ENCODE measurements at regions not wholly inside any gene's neighbourhood (a gene's known extent, or its start where the extent isn't known, plus 50 kb on each side); places are given as distances from the start of the nearest gene placed in this dataset.
"Not testable (repeated sequence)": the region's sequence is repeated elsewhere in the genome, so short reads cannot be mapped to it uniquely, and the experiment has no call there.

GRCh38 chr9:67109859-67110258, 117.5 kb upstream of the SPATA31A3 start:
- not testable (repeated sequence) for TF ChIP-seq CTCF, EP300, POLR2AphosphoS5, POLR2A (IDR thresholded peaks at IDR 0.05)
